NB4 (cell line): ENCODE measurements at regions not wholly inside any gene's neighbourhood (a gene's known extent, or its start where the extent isn't known, plus 50 kb on each side); places are given as distances from the start of the nearest gene placed in this dataset.

Experiments
- DNase-seq: peaks from one replicate; pipeline ENCODE4 v3.0.0; 2010; ENCODE audit warnings: low read depth
- H3K4me3 ChIP-seq: one replicate; pipeline ENCODE4 v1.5.1; 2011; ENCODE audit warnings: mild to moderate bottlenecking, low read depth, low read length, moderate library complexity
- CTCF ChIP-seq: IDR thresholded peaks from one replicate; pipeline ENCODE4 v1.5.1; 2012; ENCODE audit warnings: low read depth, low read length
- MAX ChIP-seq: IDR thresholded peaks from 2 replicates; pipeline ENCODE4 v1.6.1; 2011; ENCODE audit warnings: low read depth, low read length
- MYC ChIP-seq: IDR thresholded peaks from 2 replicates; pipeline ENCODE4 v1.6.1; 2011; ENCODE audit warnings: low read depth, low read length
- POLR2A ChIP-seq: IDR thresholded peaks from 2 replicates; pipeline ENCODE4 v1.6.1; 2011; ENCODE audit warnings: mild to moderate bottlenecking; ENCODE audit not compliant: insufficient read length; ENCODE audit errors: extremely low read depth

GRCh38 chr5:121735618-121736017 is 116.1 kb upstream of the FTMT start:
- H3K4me3 ChIP-seq, result no peak overlapping the region
- no peak for TF ChIP-seq POLR2A
- no peak for TF ChIP-seq MYC
- no peak for TF ChIP-seq CTCF
- TF ChIP-seq MAX, result no peak
- DNase-seq, result no peak

- no peak for TF ChIP-seq MYC
- no peak for TF ChIP-seq MAX
- TF ChIP-seq POLR2A, result no peak
- TF ChIP-seq CTCF, result no peak
- DNase-seq, result no peak
- no peak overlapping the region for H3K4me3 ChIP-seq
Measured at GRCh38 chr5:121737120-121737519, 114.6 kb upstream of the FTMT start.

GRCh38 chr5:121741156-121741555 is 110.5 kb upstream of the FTMT start:
- TF ChIP-seq POLR2A (no peak), CTCF (no peak), MAX (no peak), MYC (no peak)
- DNase-seq, result no peak
- no peak overlapping the region for H3K4me3 ChIP-seq

GRCh38 chr5:121744577-121744976 is 107.1 kb upstream of the FTMT start:
- TF ChIP-seq POLR2A, result no peak
- no peak for TF ChIP-seq CTCF
- H3K4me3 ChIP-seq, result no peak overlapping the region
- no peak for DNase-seq

- TF ChIP-seq CTCF, result no peak
- TF ChIP-seq MYC, result no peak
- no peak for TF ChIP-seq MAX
- TF ChIP-seq POLR2A, result no peak
- no peak overlapping the region for H3K4me3 ChIP-seq
- no peak for DNase-seq
Measured at GRCh38 chr5:121745407-121745806, 106.3 kb upstream of the FTMT start.

- DNase-seq, result no peak
- H3K4me3 ChIP-seq, result no peak overlapping the region
- TF ChIP-seq CTCF (no peak), MYC (no peak), MAX (no peak), POLR2A (no peak)
Measured at GRCh38 chr5:121746763-121747162, 104.9 kb upstream of the FTMT start.
